ENCODE measurements at regions not wholly inside any gene's neighbourhood (a gene's known extent, or its start where the extent isn't known, plus 50 kb on each side); places are given as distances from the start of the nearest gene placed in this dataset.

- no peak for TF ChIP-seq CTCF (IDR thresholded peaks at IDR 0.05; ENCODE audit: insufficient read depth in 1 of 2, low read depth in 1 of 2, low read length in 1 of 2, severe bottlenecking in 1 of 2, unreplicated experiment in 1 of 2)
- H3K27me3 ChIP-seq (replicated peaks; ENCODE audit: control insufficient read depth, insufficient read depth, low read length), result no peaks in the 10 kb centered on the region
- Mint-ChIP-seq H3K27me3 (ENCODE audit: insufficient read depth, unreplicated experiment) (peaks cover 10% of the 10 kb centered on the region), H3K4me1 (ENCODE audit: low read depth, unreplicated experiment) (no peaks in the 10 kb centered on the region), H3K4me3 (ENCODE audit: unreplicated experiment) (no peak overlapping the region), H3K9me3 (ENCODE audit: unreplicated experiment) (no peaks in the 10 kb centered on the region), H3K27ac (ENCODE audit: unreplicated experiment) (no peak overlapping the region), H3K36me3 (ENCODE audit: insufficient read depth, unreplicated experiment) (no peaks in the 10 kb centered on the region)
- ChIA-PET CTCF (no interaction called here), POLR2A (no interaction called here)
- H3K4me3 ChIP-seq (ENCODE audit: low read depth, low read length), result no peak overlapping the region
- H3K4me1 ChIP-seq, result no peaks in the 10 kb centered on the region
- intact Hi-C loops (cut with micrococcal nuclease; ENCODE audit: unreplicated experiment), result no loop called here
- peaks cover 4% of the 10 kb centered on the region; the same call in 1 of the 2 replicates for H3K9me3 ChIP-seq
- no peaks in the 10 kb centered on the region for H3K36me3 ChIP-seq (ENCODE audit: control insufficient read depth, insufficient read depth, low read length)
- no TSS peak for BruUV-seq (replicated peaks)
- no peak for DNase-seq
Measured at GRCh38 chr10:125398270-125398669, 237.9 kb upstream of the CTBP2 start.

DNA sequence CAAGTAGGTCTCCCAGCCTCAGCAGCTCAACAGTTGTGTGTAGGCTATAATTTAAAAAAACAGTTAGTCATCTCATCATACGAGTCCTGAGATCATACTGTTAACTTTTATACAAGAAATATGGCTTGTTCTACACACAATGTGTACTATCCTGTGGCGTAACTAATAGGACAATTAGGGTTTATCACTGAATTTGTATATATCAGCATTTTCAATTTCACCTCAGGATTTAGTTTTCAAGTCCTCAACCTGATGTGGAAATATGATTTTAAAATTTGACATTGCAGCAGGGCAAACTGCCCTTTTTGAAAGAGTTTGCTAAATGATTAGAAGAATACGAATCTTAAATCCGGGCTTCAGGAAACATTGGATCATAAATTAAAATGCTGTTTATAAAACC is 237.2 kb upstream of the CTBP2 start:
- Mint-ChIP-seq H3K4me3 (ENCODE audit: unreplicated experiment) (no peak overlapping the region), H3K27ac (ENCODE audit: unreplicated experiment) (no peak overlapping the region), H3K27me3 (ENCODE audit: insufficient read depth, unreplicated experiment) (peaks cover 6% of the 10 kb centered on the region), H3K36me3 (ENCODE audit: insufficient read depth, unreplicated experiment) (no peaks in the 10 kb centered on the region), H3K4me1 (ENCODE audit: low read depth, unreplicated experiment) (no peaks in the 10 kb centered on the region), H3K9me3 (ENCODE audit: unreplicated experiment) (no peaks in the 10 kb centered on the region)
- intact Hi-C loops (cut with micrococcal nuclease; ENCODE audit: unreplicated experiment), result no loop called here
- no TSS peak for BruUV-seq (replicated peaks)
- peaks cover 4% of the 10 kb centered on the region; the same call in 1 of the 2 replicates for H3K9me3 ChIP-seq
- H3K36me3 ChIP-seq (ENCODE audit: control insufficient read depth, insufficient read depth, low read length), result no peaks in the 10 kb centered on the region
- ChIA-PET POLR2A (no interaction called here), CTCF (no interaction called here)
- no peak for DNase-seq
- H3K4me3 ChIP-seq (ENCODE audit: low read depth, low read length), result no peak overlapping the region
- TF ChIP-seq CTCF (IDR thresholded peaks at IDR 0.05; ENCODE audit: insufficient read depth in 1 of 2, low read depth in 1 of 2, low read length in 1 of 2, severe bottlenecking in 1 of 2, unreplicated experiment in 1 of 2), result no peak
- H3K27me3 ChIP-seq (replicated peaks; ENCODE audit: control insufficient read depth, insufficient read depth, low read length), result no peaks in the 10 kb centered on the region
- no peaks in the 10 kb centered on the region for H3K4me1 ChIP-seq

DNA sequence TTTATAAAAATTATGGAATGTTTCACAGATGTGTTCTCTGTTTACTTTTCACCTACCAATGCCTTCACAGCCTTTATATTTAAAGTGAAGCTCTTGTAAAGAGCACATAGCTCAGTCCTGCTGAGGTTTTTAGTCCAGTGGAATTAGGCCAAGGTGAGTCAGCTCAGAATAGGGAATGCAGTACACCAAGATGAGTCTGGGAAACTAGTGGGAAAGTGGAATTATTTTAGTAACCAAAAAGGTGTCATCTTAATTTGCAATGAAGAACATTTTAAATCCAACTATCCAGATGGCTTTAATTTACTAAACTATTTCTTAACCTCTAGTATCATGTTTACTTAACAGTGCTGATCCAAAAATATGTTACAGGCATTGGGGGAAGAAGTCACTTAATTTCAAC is 236.3 kb upstream of the CTBP2 start:
- Histone ChIP-seq H3K4me3 (ENCODE audit: low read depth, low read length) (no peak overlapping the region), H3K4me1 (no peaks in the 10 kb centered on the region), H3K9me3 (peaks cover 2% of the 10 kb centered on the region; the same call in 1 of the 2 replicates), H3K36me3 (ENCODE audit: control insufficient read depth, insufficient read depth, low read length) (no peaks in the 10 kb centered on the region), H3K27me3 (replicated peaks; ENCODE audit: control insufficient read depth, insufficient read depth, low read length) (no peaks in the 10 kb centered on the region)
- Mint-ChIP-seq H3K9me3 (ENCODE audit: unreplicated experiment) (no peaks in the 10 kb centered on the region), H3K27me3 (ENCODE audit: insufficient read depth, unreplicated experiment) (peaks cover 12% of the 10 kb centered on the region), H3K4me3 (ENCODE audit: unreplicated experiment) (no peak overlapping the region), H3K36me3 (ENCODE audit: insufficient read depth, unreplicated experiment) (no peaks in the 10 kb centered on the region), H3K4me1 (ENCODE audit: low read depth, unreplicated experiment) (no peaks in the 10 kb centered on the region), H3K27ac (ENCODE audit: unreplicated experiment) (no peak overlapping the region)
- ChIA-PET POLR2A (no interaction called here), CTCF (no interaction called here)
- no peak for DNase-seq
- no peak for TF ChIP-seq CTCF (IDR thresholded peaks at IDR 0.05; ENCODE audit: insufficient read depth in 1 of 2, low read depth in 1 of 2, low read length in 1 of 2, severe bottlenecking in 1 of 2, unreplicated experiment in 1 of 2)
- intact Hi-C loops (cut with micrococcal nuclease; ENCODE audit: unreplicated experiment), result no loop called here
- BruUV-seq (replicated peaks), result no TSS peak
